ENCODE measurements at regions not wholly inside any gene's neighbourhood (a gene's known extent, or its start where the extent isn't known, plus 50 kb on each side); places are given as distances from the start of the nearest gene placed in this dataset.

GRCh38 chr12:90102957-90103652, 394.5 kb upstream of the ATP2B1 start:
- Histone ChIP-seq H3K79me2 (ENCODE audit: control insufficient read depth, insufficient read depth, low read length) (no peaks in the 10 kb centered on the region), H4K5ac (ENCODE audit: low read length) (no peak overlapping the region), H3K27ac (ENCODE audit: low read depth, low read length) (no peak overlapping the region), H3K27me3 (ENCODE audit: insufficient read depth, low read length, poor library complexity) (no peaks in the 10 kb centered on the region), H2BK5ac (ENCODE audit: low read length) (no peak overlapping the region), H4K8ac (ENCODE audit: low read depth, low read length) (no peak overlapping the region), H2BK120ac (ENCODE audit: low read depth, low read length) (no peak overlapping the region), H3K4me2 (ENCODE audit: low read length) (no peak overlapping the region), H3K56ac (ENCODE audit: low read length) (no peak overlapping the region), H3K9ac (ENCODE audit: low read length) (no peak overlapping the region), H3K23ac (ENCODE audit: low read length) (no peak overlapping the region), H3K4ac (ENCODE audit: low read depth, low read length) (no peak overlapping the region), H3K18ac (ENCODE audit: low read length) (no peak overlapping the region), H3K4me3 (ENCODE audit: low read length) (no peak overlapping the region), H3K4me1 (ENCODE audit: control insufficient read depth, low read depth, low read length) (no peaks in the 10 kb centered on the region), H3K79me1 (ENCODE audit: low read length) (no peaks in the 10 kb centered on the region), H2AK5ac (ENCODE audit: low read length) (no peak overlapping the region), H2BK15ac (replicated peaks; ENCODE audit: low read depth) (no peak overlapping the region), H3K36me3 (ENCODE audit: control insufficient read depth, insufficient read depth, low read length) (no peaks in the 10 kb centered on the region)
- peak; percentile 56 for DNase-seq
- no CpG with 5 or more reads among the region's 3 CpGs for WGBS (ENCODE audit: extremely low coverage, insufficient coverage, low lambda C conversion rate)

GRCh38 chr12:90100579-90100978, 391.9 kb upstream of the ATP2B1 start:
- H3K79me2 ChIP-seq (ENCODE audit: control insufficient read depth, insufficient read depth, low read length): no peaks in the 10 kb centered on the region
- no peak overlapping the region for H4K8ac ChIP-seq (ENCODE audit: low read depth, low read length)
- DNase-seq: no peak
- no peak overlapping the region for H3K23ac ChIP-seq (ENCODE audit: low read length)
- H2AK5ac ChIP-seq (ENCODE audit: low read length): no peak overlapping the region
- H4K5ac ChIP-seq (ENCODE audit: low read length): no peak overlapping the region
- no peak overlapping the region for H3K9ac ChIP-seq (ENCODE audit: low read length)
- H3K4me1 ChIP-seq (ENCODE audit: control insufficient read depth, low read depth, low read length): no peaks in the 10 kb centered on the region
- no peak overlapping the region for H3K4me3 ChIP-seq (ENCODE audit: low read length)
- H2BK15ac ChIP-seq (replicated peaks; ENCODE audit: low read depth): no peak overlapping the region
- no peaks in the 10 kb centered on the region for H3K79me1 ChIP-seq (ENCODE audit: low read length)
- no peak overlapping the region for H3K4me2 ChIP-seq (ENCODE audit: low read length)
- no peak overlapping the region for H2BK120ac ChIP-seq (ENCODE audit: low read depth, low read length)
- no peak overlapping the region for H3K27ac ChIP-seq (ENCODE audit: low read depth, low read length)
- no peak overlapping the region for H3K18ac ChIP-seq (ENCODE audit: low read length)
- no peaks in the 10 kb centered on the region for H3K27me3 ChIP-seq (ENCODE audit: insufficient read depth, low read length, poor library complexity)
- no peaks in the 10 kb centered on the region for H3K36me3 ChIP-seq (ENCODE audit: control insufficient read depth, insufficient read depth, low read length)
- no peak overlapping the region for H3K56ac ChIP-seq (ENCODE audit: low read length)
- no peak overlapping the region for H3K4ac ChIP-seq (ENCODE audit: low read depth, low read length)
- H2BK5ac ChIP-seq (ENCODE audit: low read length): no peak overlapping the region

- H2BK120ac ChIP-seq (ENCODE audit: low read depth, low read length): no peak overlapping the region
- no peak overlapping the region for H4K8ac ChIP-seq (ENCODE audit: low read depth, low read length)
- no peaks in the 10 kb centered on the region for H3K27me3 ChIP-seq (ENCODE audit: insufficient read depth, low read length, poor library complexity)
- no CpG with 5 or more reads among the region's 1 CpG for WGBS (ENCODE audit: extremely low coverage, insufficient coverage, low lambda C conversion rate)
- no peaks in the 10 kb centered on the region for H3K4me1 ChIP-seq (ENCODE audit: control insufficient read depth, low read depth, low read length)
- H3K4ac ChIP-seq (ENCODE audit: low read depth, low read length): no peak overlapping the region
- H3K56ac ChIP-seq (ENCODE audit: low read length): no peak overlapping the region
- no peak overlapping the region for H2AK5ac ChIP-seq (ENCODE audit: low read length)
- H3K23ac ChIP-seq (ENCODE audit: low read length): no peak overlapping the region
- no peak for DNase-seq
- H2BK5ac ChIP-seq (ENCODE audit: low read length): no peak overlapping the region
- H3K4me3 ChIP-seq (ENCODE audit: low read length): no peak overlapping the region
- no peak overlapping the region for H4K5ac ChIP-seq (ENCODE audit: low read length)
- no peaks in the 10 kb centered on the region for H3K79me1 ChIP-seq (ENCODE audit: low read length)
- H3K27ac ChIP-seq (ENCODE audit: low read depth, low read length): no peak overlapping the region
- no peaks in the 10 kb centered on the region for H3K79me2 ChIP-seq (ENCODE audit: control insufficient read depth, insufficient read depth, low read length)
- no peaks in the 10 kb centered on the region for H3K36me3 ChIP-seq (ENCODE audit: control insufficient read depth, insufficient read depth, low read length)
- no peak overlapping the region for H2BK15ac ChIP-seq (replicated peaks; ENCODE audit: low read depth)
- no peak overlapping the region for H3K9ac ChIP-seq (ENCODE audit: low read length)
- no peak overlapping the region for H3K18ac ChIP-seq (ENCODE audit: low read length)
- no peak overlapping the region for H3K4me2 ChIP-seq (ENCODE audit: low read length)
Observed at GRCh38 chr12:90099288-90099687, 390.6 kb upstream of the ATP2B1 start.

GRCh38 chr12:90098132-90098779, 389.6 kb upstream of the ATP2B1 start:
- no peak overlapping the region for H4K5ac ChIP-seq (ENCODE audit: low read length)
- no peak overlapping the region for H3K18ac ChIP-seq (ENCODE audit: low read length)
- H3K4ac ChIP-seq (ENCODE audit: low read depth, low read length): no peak overlapping the region
- no peak overlapping the region for H3K23ac ChIP-seq (ENCODE audit: low read length)
- no peak overlapping the region for H3K9ac ChIP-seq (ENCODE audit: low read length)
- WGBS (ENCODE audit: extremely low coverage, insufficient coverage, low lambda C conversion rate): no CpG with 5 or more reads among the region's 2 CpGs
- H3K56ac ChIP-seq (ENCODE audit: low read length): no peak overlapping the region
- H2BK120ac ChIP-seq (ENCODE audit: low read depth, low read length): no peak overlapping the region
- H3K79me2 ChIP-seq (ENCODE audit: control insufficient read depth, insufficient read depth, low read length): no peaks in the 10 kb centered on the region
- H3K4me1 ChIP-seq (ENCODE audit: control insufficient read depth, low read depth, low read length): no peaks in the 10 kb centered on the region
- H3K4me3 ChIP-seq (ENCODE audit: low read length): no peak overlapping the region
- no peaks in the 10 kb centered on the region for H3K36me3 ChIP-seq (ENCODE audit: control insufficient read depth, insufficient read depth, low read length)
- no peak overlapping the region for H4K8ac ChIP-seq (ENCODE audit: low read depth, low read length)
- H2AK5ac ChIP-seq (ENCODE audit: low read length): no peak overlapping the region
- no peaks in the 10 kb centered on the region for H3K27me3 ChIP-seq (ENCODE audit: insufficient read depth, low read length, poor library complexity)
- no peak for DNase-seq
- H3K4me2 ChIP-seq (ENCODE audit: low read length): no peak overlapping the region
- H2BK5ac ChIP-seq (ENCODE audit: low read length): no peak overlapping the region
- H3K27ac ChIP-seq (ENCODE audit: low read depth, low read length): no peak overlapping the region
- H2BK15ac ChIP-seq (replicated peaks; ENCODE audit: low read depth): no peak overlapping the region
- H3K79me1 ChIP-seq (ENCODE audit: low read length): no peaks in the 10 kb centered on the region

GRCh38 chr12:90091809-90092208, 383.2 kb upstream of the ATP2B1 start:
- H3K79me2 ChIP-seq (ENCODE audit: control insufficient read depth, insufficient read depth, low read length): no peaks in the 10 kb centered on the region
- no peak overlapping the region for H2BK5ac ChIP-seq (ENCODE audit: low read length)
- H3K27ac ChIP-seq (ENCODE audit: low read depth, low read length): no peak overlapping the region
- H4K8ac ChIP-seq (ENCODE audit: low read depth, low read length): no peak overlapping the region
- WGBS (ENCODE audit: extremely low coverage, insufficient coverage, low lambda C conversion rate): no CpG with 5 or more reads among the region's 3 CpGs
- no peaks in the 10 kb centered on the region for H3K79me1 ChIP-seq (ENCODE audit: low read length)
- no peak overlapping the region for H3K18ac ChIP-seq (ENCODE audit: low read length)
- H3K56ac ChIP-seq (ENCODE audit: low read length): no peak overlapping the region
- H3K27me3 ChIP-seq (ENCODE audit: insufficient read depth, low read length, poor library complexity): no peaks in the 10 kb centered on the region
- H3K4me1 ChIP-seq (ENCODE audit: control insufficient read depth, low read depth, low read length): peaks cover 3% of the 10 kb centered on the region
- no peak overlapping the region for H2BK120ac ChIP-seq (ENCODE audit: low read depth, low read length)
- H3K4me3 ChIP-seq (ENCODE audit: low read length): no peak overlapping the region
- DNase-seq: peak; percentile 23
- H4K5ac ChIP-seq (ENCODE audit: low read length): no peak overlapping the region
- no peak overlapping the region for H2AK5ac ChIP-seq (ENCODE audit: low read length)
- no peak overlapping the region for H3K23ac ChIP-seq (ENCODE audit: low read length)
- no peak overlapping the region for H3K9ac ChIP-seq (ENCODE audit: low read length)
- no peak overlapping the region for H2BK15ac ChIP-seq (replicated peaks; ENCODE audit: low read depth)
- H3K36me3 ChIP-seq (ENCODE audit: control insufficient read depth, insufficient read depth, low read length): no peaks in the 10 kb centered on the region
- no peak overlapping the region for H3K4me2 ChIP-seq (ENCODE audit: low read length)
- H3K4ac ChIP-seq (ENCODE audit: low read depth, low read length): no peak overlapping the region

Data from mesendoderm (in vitro differentiated cells).